A673 (cell line): ENCODE measurements at regions not wholly inside any gene's neighbourhood (a gene's known extent, or its start where the extent isn't known, plus 50 kb on each side); places are given as distances from the start of the nearest gene placed in this dataset.

Experiments used
- BruUV-seq: library from RNA; stranded (reverse); fragments of 400-500 nt; replicated peaks from 2 replicates; lab custom pipeline; 2021; lab: Mats Ljungman, UMichigan
- CTCF ChIA-PET: fragments of 300-600 bp; sonication (Branson Sonifier 250); formaldehyde crosslinking; loops from one replicate; lab custom pipeline; 2022; ENCODE audit warnings: antibody characterized with exemption; lab: Charles Lee
- POLR2A ChIA-PET: fragments of 300-600 bp; sonication (Branson Sonifier 250); formaldehyde crosslinking; loops from one replicate; lab custom pipeline; 2022; ENCODE audit warnings: antibody characterized with exemption; ENCODE audit not compliant: low non-redundant PET; lab: Charles Lee
- DNase-seq: peaks from one replicate; pipeline ENCODE4 v3.0.0-alpha.2; 2015; ENCODE audit warnings: low spot score
- H3K27ac ChIP-seq: fragments of 200-600 bp; sonication (generic); 2 replicates; pipeline ENCODE4 v1.5.1; 2016; ENCODE audit warnings: mixed run types, low read depth, mild to moderate bottlenecking, mixed read lengths, antibody characterized with exemption, low read length; ENCODE audit not compliant: poor library complexity, severe bottlenecking
- H3K27me3 ChIP-seq: fragments of 200-600 bp; sonication (generic); replicated peaks from 2 replicates; pipeline ENCODE4 v1.6.1; 2017; ENCODE audit warnings: mixed run types, low read depth, mild to moderate bottlenecking, mixed read lengths, antibody characterized with exemption, low read length; ENCODE audit not compliant: insufficient read depth, poor library complexity
- H3K36me3 ChIP-seq: fragments of 200-600 bp; sonication (generic); 2 replicates; pipeline ENCODE4 v1.6.1; 2016; ENCODE audit warnings: mixed run types, mild to moderate bottlenecking, mixed read lengths, antibody characterized with exemption, low read length; ENCODE audit not compliant: insufficient read depth, poor library complexity, severe bottlenecking
- H3K4me1 ChIP-seq: fragments of 200-600 bp; sonication (generic); 2 replicates; pipeline ENCODE4 v1.6.1; 2017; ENCODE audit warnings: mixed run types, mild to moderate bottlenecking, mixed read lengths, antibody characterized with exemption, low read length; ENCODE audit not compliant: insufficient read depth, poor library complexity, severe bottlenecking
- H3K4me3 ChIP-seq: fragments of 200-600 bp; sonication (generic); 2 replicates; pipeline ENCODE4 v1.5.1; 2016; ENCODE audit warnings: low read depth, mixed run types, mild to moderate bottlenecking, mixed read lengths, low read length; ENCODE audit not compliant: poor library complexity, severe bottlenecking
- H3K9me3 ChIP-seq: fragments of 200-600 bp; sonication (generic); 2 replicates; pipeline ENCODE4 v1.6.1; 2016; ENCODE audit warnings: mixed run types, low read depth, mild to moderate bottlenecking, mixed read lengths, antibody characterized with exemption, low read length; ENCODE audit not compliant: poor library complexity, severe bottlenecking
- EZH2 ChIP-seq: fragments of 200-600 bp; sonication (generic); IDR thresholded peaks from 2 replicates; pipeline ENCODE4 v1.6.1; 2017; ENCODE audit warnings: borderline replicate concordance, low read depth, mild to moderate bottlenecking, mixed read lengths, antibody characterized with exemption, low read length; ENCODE audit not compliant: poor library complexity, severe bottlenecking
- intact Hi-C: fragments of 100-400 bp; cut with micrococcal nuclease; formaldehyde crosslinking; loops from one replicate; pipeline ENCODE4 v1.10.0; 2022; ENCODE audit not compliant: unreplicated experiment
- TF ChIP-seq, protein P1 (sequence below): fragments of 300-800, 200-600 bp; sonication (generic); conservative IDR thresholded peaks from 2 replicates; pipeline ENCODE4 v1.5.1; 2017; ENCODE audit warnings: low read depth, mild to moderate bottlenecking, antibody characterized with exemption, low read length, moderate library complexity, mixed read lengths

GRCh38 chr4:119728692-119729593 lies 100.3 kb upstream of the PDE5A start:
- POLR2A ChIA-PET: no interaction called here
- DNase-seq: no peak
- BruUV-seq: no TSS peak
- Histone ChIP-seq H3K9me3 (no peaks in the 10 kb centered on the region), H3K4me3 (no peak overlapping the region), H3K27ac (no peak overlapping the region), H3K27me3 (no peaks in the 10 kb centered on the region), H3K4me1 (no peaks in the 10 kb centered on the region), H3K36me3 (no peaks in the 10 kb centered on the region)
- TF ChIP-seq, protein P1, sequence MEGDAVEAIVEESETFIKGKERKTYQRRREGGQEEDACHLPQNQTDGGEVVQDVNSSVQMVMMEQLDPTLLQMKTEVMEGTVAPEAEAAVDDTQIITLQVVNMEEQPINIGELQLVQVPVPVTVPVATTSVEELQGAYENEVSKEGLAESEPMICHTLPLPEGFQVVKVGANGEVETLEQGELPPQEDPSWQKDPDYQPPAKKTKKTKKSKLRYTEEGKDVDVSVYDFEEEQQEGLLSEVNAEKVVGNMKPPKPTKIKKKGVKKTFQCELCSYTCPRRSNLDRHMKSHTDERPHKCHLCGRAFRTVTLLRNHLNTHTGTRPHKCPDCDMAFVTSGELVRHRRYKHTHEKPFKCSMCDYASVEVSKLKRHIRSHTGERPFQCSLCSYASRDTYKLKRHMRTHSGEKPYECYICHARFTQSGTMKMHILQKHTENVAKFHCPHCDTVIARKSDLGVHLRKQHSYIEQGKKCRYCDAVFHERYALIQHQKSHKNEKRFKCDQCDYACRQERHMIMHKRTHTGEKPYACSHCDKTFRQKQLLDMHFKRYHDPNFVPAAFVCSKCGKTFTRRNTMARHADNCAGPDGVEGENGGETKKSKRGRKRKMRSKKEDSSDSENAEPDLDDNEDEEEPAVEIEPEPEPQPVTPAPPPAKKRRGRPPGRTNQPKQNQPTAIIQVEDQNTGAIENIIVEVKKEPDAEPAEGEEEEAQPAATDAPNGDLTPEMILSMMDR: no peak
- no peak for TF ChIP-seq EZH2
- intact Hi-C loops: no loop called here
- CTCF ChIA-PET: no interaction called here

DNA sequence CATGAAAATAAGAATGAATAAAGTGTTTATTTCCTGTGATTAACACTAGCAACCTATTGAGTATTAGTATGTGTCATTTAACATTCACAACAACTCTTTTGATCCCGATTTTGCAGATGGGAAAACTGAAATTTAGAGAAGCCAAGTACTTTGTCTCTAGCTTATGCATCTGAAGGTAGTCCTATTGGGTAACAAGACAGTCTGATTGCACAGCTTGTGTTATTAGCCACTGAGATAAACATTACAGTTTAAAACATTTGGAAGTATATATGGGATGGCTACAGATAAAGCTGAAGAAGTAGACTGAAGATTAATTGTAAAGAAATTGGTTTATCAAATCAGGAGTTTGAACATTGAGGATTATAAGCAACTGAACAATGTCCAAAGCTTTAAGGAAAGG lies 99.6 kb upstream of the PDE5A start:
- Histone ChIP-seq H3K4me1 (no peaks in the 10 kb centered on the region), H3K27me3 (no peaks in the 10 kb centered on the region), H3K9me3 (no peaks in the 10 kb centered on the region), H3K36me3 (no peaks in the 10 kb centered on the region), H3K4me3 (no peak overlapping the region), H3K27ac (no peak overlapping the region)
- no peak for TF ChIP-seq EZH2
- TF ChIP-seq, protein P1: no peak
- POLR2A ChIA-PET: no interaction called here
- CTCF ChIA-PET: no interaction called here
- DNase-seq: no peak
- intact Hi-C loops: no loop called here
- BruUV-seq: no TSS peak

GRCh38 chr4:119726505-119726904 lies 97.9 kb upstream of the PDE5A start:
- TF ChIP-seq, protein P1: no peak
- no peak for TF ChIP-seq EZH2
- no peaks in the 10 kb centered on the region for H3K27me3 ChIP-seq
- ChIA-PET CTCF (no interaction called here), POLR2A (no interaction called here)
- no peak overlapping the region for H3K27ac ChIP-seq
- no peaks in the 10 kb centered on the region for H3K9me3 ChIP-seq
- no peak for DNase-seq
- no peaks in the 10 kb centered on the region for H3K4me1 ChIP-seq
- no TSS peak for BruUV-seq
- no peaks in the 10 kb centered on the region for H3K36me3 ChIP-seq
- no peak overlapping the region for H3K4me3 ChIP-seq
- intact Hi-C loops: no loop called here
